Tibial artery (tissue), 4 donors: ENCODE measurements at regions not wholly inside any gene's neighbourhood (a gene's known extent, or its start where the extent isn't known, plus 50 kb on each side); places are given as distances from the start of the nearest gene placed in this dataset.
"Not testable (repeated sequence)": the region's sequence is repeated elsewhere in the genome, so short reads cannot be mapped to it uniquely, and the experiment has no call there.

Experiments used
- DNase-seq, 2 donors: peaks; one replicate each; pipeline ENCODE4 v3.0.0-alpha.2; 2019
- H3K27ac ChIP-seq, 2 donors: fragments of 200-600 bp; sonication (generic) in 1 of 2; 1 replicate in 1 of 2; 2 replicates in 1 of 2; pipeline ENCODE4 v1.5.1; 2018 to 2019; ENCODE audit warnings: mild to moderate bottlenecking in 1 of 2
- H3K27me3 ChIP-seq, 2 donors: fragments of 200-600 bp; sonication (generic) in 1 of 2; one replicate each; pipeline versions ENCODE4 v1.5.1 to v1.6.0; 2016 to 2019
- H3K36me3 ChIP-seq, 3 donors: fragments of 200-600 bp; sonication (generic) in 2 of 3; one replicate each; pipeline ENCODE4 v1.5.1; 2016 to 2019; ENCODE audit warnings: mild to moderate bottlenecking in 2 of 3
- H3K4me1 ChIP-seq, 4 donors: fragments of 200-600 bp; sonication (generic) in 2 of 4; 1 replicate in 3 of 4; 2 replicates in 1 of 4; pipeline ENCODE4 v1.5.1; 2016 to 2019
- H3K4me3 ChIP-seq, 2 donors: fragments of 200-600 bp; sonication (generic) in 1 of 2; 1 replicate in 1 of 2; 2 replicates in 1 of 2; pipeline ENCODE4 v1.5.1; 2018 to 2019; ENCODE audit warnings: mild to moderate bottlenecking in 2 of 2
- H3K9me3 ChIP-seq, 3 donors: fragments of 200-600 bp; sonication (generic) in 1 of 3; one replicate each; pipeline ENCODE4 v1.5.1; 2016 to 2019
- intact Hi-C: fragments of 100-400 bp; cut with DNase I; formaldehyde crosslinking; loops from one replicate; pipeline ENCODE4 v1.15.0; 2023; ENCODE audit warnings: low total_unique reads
- TF ChIP-seq, protein P1 (sequence below), 2 experiments: fragments of 200-600 bp in 1 of 2; fragments of 450-650 bp in 1 of 2; IDR thresholded peaks; one replicate each; pipeline ENCODE4 v1.5.1; 2017 to 2019; ENCODE audit warnings: antibody characterized with exemption in 2 of 2, mild to moderate bottlenecking in 1 of 2, moderate library complexity in 1 of 2

DNA sequence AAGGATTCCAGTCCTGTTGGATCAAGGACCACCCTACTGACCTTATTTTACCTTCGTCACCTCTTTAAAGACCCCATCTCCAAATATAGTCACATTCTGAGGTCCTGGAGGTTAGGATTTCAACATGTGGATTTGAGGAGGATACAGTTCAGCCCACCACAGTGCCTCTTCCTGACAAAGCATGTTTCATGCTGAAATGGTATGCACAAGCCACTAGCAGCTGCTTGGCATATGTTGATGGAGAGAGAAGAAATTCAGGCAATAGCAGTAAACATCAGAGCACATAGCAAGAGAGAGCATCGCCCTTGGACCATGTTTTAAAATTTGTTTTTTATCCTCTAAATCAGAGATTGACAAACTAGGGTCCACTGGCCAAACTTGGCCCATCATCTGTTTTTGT, 172.1 kb downstream of the PRKX start:
- TF ChIP-seq, protein P1, sequence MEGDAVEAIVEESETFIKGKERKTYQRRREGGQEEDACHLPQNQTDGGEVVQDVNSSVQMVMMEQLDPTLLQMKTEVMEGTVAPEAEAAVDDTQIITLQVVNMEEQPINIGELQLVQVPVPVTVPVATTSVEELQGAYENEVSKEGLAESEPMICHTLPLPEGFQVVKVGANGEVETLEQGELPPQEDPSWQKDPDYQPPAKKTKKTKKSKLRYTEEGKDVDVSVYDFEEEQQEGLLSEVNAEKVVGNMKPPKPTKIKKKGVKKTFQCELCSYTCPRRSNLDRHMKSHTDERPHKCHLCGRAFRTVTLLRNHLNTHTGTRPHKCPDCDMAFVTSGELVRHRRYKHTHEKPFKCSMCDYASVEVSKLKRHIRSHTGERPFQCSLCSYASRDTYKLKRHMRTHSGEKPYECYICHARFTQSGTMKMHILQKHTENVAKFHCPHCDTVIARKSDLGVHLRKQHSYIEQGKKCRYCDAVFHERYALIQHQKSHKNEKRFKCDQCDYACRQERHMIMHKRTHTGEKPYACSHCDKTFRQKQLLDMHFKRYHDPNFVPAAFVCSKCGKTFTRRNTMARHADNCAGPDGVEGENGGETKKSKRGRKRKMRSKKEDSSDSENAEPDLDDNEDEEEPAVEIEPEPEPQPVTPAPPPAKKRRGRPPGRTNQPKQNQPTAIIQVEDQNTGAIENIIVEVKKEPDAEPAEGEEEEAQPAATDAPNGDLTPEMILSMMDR (IDR thresholded peaks at IDR 0.05) = no peak
- Histone ChIP-seq H3K36me3 (no peaks in the 10 kb centered on the region), H3K9me3 (no peaks in the 10 kb centered on the region), H3K27me3 (no peaks in the 10 kb centered on the region), H3K27ac (no peak overlapping the region), H3K4me1 (no peaks in the 10 kb centered on the region), H3K4me3 (no peak overlapping the region)
- intact Hi-C loops = no loop called here
- no peak for DNase-seq

DNA sequence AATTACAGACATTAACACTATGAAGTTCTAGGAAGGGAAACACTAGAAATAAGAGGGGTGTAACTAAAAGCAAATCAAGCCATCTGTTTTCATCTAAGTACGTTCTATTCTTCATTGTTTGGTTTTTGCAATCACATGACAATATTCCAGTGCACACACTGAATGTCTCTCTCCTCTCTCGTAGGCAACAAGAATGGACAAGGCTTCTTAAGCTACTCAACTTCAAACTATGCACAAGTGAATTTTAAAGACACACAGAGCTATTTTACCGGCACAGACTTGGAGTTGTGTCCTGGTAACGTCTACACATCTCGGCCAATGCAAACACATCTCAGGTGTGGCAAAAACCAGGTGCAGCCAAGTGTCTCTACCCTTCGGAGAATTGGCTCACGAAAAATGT, 173.3 kb downstream of the PRKX start:
- no peaks in the 10 kb centered on the region for H3K4me1 ChIP-seq
- no peaks in the 10 kb centered on the region for H3K27me3 ChIP-seq
- intact Hi-C loops = no loop called here
- no peaks in the 10 kb centered on the region for H3K36me3 ChIP-seq
- TF ChIP-seq, protein P1 (IDR thresholded peaks at IDR 0.05) = no peak
- H3K9me3 ChIP-seq = no peaks in the 10 kb centered on the region
- no peak overlapping the region for H3K4me3 ChIP-seq
- DNase-seq = no peak
- H3K27ac ChIP-seq = no peak overlapping the region

DNA sequence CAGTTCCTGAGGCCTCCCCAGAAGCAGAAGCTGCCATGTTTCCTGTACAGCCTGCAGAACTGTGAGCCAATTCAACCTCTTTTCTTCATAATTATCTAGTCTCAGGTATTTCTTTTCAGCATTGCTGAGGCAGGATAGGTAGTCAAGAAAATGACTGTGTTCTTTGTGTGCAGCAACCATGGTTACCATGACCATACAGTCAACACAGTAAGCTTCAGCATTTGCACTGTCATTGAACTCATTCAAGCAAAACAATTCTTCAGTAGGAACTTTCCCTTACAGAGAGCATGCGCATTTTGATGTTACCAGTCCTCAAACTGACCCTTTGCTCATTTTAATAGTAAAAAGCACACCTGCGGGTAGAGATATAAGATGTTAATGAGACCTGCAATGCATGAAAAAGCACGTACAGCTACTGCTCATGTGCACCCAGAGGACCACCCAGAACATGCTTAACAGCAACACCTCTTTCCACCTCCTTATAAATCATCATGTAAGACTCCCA, 180.8 kb downstream of the PRKX start:
- H3K27ac ChIP-seq = no peak overlapping the region
- no peaks in the 10 kb centered on the region for H3K36me3 ChIP-seq
- peaks cover 0 to 5% (median 0%) of the 10 kb centered on the region in 3 donors for H3K9me3 ChIP-seq
- H3K27me3 ChIP-seq = no peaks in the 10 kb centered on the region
- TF ChIP-seq, protein P1 (IDR thresholded peaks at IDR 0.05) = no peak
- intact Hi-C loops = no loop called here
- H3K4me1 ChIP-seq = no peaks in the 10 kb centered on the region
- DNase-seq = no peak
- no peak overlapping the region for H3K4me3 ChIP-seq

DNA sequence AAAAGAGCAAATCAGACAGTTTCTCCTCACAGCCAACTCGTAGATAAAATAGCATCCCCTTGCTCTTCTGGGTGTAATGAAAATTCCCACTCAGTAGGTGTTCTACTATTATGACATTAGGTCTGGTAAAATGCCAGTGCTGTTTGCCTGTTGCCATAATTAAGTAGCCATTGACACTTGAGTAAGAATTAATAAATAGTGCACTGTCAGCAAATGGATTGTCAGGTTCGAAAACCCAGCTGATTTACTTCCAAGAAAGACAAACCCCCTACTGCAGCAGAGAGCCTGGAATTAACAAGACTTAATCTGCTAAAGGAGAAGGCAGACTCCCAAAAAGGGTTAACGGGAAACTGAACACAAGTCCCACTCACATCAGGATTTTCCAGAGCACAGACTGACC, 182.0 kb downstream of the PRKX start:
- H3K36me3 ChIP-seq, DNase-seq, H3K4me1 ChIP-seq, intact Hi-C loops, H3K4me3 ChIP-seq, H3K27ac ChIP-seq, H3K27me3 ChIP-seq, H3K9me3 ChIP-seq: not testable (repeated sequence)

DNA sequence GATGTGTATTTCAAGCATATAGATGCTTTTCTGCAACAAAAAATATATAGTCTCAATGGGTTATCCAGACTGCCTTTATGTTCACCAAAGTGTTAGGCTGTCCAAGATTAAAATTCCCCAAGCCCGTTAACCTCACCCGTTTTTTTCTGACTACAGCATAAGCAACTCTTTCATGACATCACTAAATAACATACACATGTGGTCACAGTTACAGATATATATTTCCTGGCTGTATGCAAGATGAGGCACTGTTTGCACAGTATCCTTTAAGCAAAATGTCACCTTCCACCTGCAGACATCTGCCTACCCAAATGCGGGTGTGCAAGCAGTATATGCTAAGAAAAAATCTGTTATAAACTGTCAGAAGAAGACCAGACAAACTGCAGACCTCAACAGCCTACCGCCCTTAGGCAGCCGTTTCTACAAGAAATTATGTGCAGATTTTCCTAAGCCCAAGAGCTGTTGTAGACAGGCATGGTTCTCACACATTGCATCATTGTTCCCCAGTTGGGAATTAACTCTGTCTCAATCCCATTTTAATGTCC, 183.1 kb upstream of the MXRA5 start:
- no peaks in the 10 kb centered on the region for H3K27me3 ChIP-seq
- intact Hi-C loops = no loop called here
- no peak overlapping the region for H3K4me3 ChIP-seq
- H3K4me1 ChIP-seq = no peaks in the 10 kb centered on the region
- no peak overlapping the region for H3K27ac ChIP-seq
- peaks cover 0 to under 1% (median 0%) of the 10 kb centered on the region in 3 donors for H3K9me3 ChIP-seq
- DNase-seq = no peak
- H3K36me3 ChIP-seq = no peaks in the 10 kb centered on the region
- TF ChIP-seq, protein P1 (IDR thresholded peaks at IDR 0.05) = no peak

DNA sequence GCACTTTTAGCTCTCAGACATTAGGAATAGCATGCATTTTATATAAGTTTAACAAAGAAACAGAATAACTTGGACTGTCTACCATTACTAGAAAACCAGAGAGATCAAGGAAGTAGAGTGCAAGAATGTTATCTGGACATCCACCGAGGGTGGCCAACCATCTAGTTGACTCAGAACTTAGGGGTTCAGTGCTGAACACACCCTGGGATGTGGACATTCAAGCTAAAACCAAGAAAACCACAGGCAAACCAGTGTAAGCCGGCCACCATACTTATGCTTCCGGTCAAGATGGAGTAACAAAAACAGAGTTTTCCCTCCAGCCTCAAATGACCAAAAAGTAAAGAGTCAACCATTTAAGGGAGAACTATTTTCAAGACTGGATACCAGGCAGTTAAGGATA, 181.4 kb upstream of the MXRA5 start:
- Histone ChIP-seq H3K27me3 (no peaks in the 10 kb centered on the region), H3K4me1 (no peaks in the 10 kb centered on the region), H3K4me3 (no peak overlapping the region), H3K9me3 (no peaks in the 10 kb centered on the region), H3K36me3 (no peaks in the 10 kb centered on the region), H3K27ac (no peak overlapping the region)
- intact Hi-C loops = no loop called here
- TF ChIP-seq, protein P1 (IDR thresholded peaks at IDR 0.05) = no peak
- no peak for DNase-seq
